HG03060 (cell line): ENCODE measurements at regions not wholly inside any gene's neighbourhood (a gene's known extent, or its start where the extent isn't known, plus 50 kb on each side); places are given as distances from the start of the nearest gene placed in this dataset.

ENCODE experiments used
- ATAC-seq: cut with Tn5 transposase; IDR thresholded peaks from one replicate; pipeline ENCODE4 v1.9.1; 2021; ENCODE audit warnings: low read depth, moderate number of reproducible peaks; ENCODE audit not compliant: unreplicated experiment

DNA sequence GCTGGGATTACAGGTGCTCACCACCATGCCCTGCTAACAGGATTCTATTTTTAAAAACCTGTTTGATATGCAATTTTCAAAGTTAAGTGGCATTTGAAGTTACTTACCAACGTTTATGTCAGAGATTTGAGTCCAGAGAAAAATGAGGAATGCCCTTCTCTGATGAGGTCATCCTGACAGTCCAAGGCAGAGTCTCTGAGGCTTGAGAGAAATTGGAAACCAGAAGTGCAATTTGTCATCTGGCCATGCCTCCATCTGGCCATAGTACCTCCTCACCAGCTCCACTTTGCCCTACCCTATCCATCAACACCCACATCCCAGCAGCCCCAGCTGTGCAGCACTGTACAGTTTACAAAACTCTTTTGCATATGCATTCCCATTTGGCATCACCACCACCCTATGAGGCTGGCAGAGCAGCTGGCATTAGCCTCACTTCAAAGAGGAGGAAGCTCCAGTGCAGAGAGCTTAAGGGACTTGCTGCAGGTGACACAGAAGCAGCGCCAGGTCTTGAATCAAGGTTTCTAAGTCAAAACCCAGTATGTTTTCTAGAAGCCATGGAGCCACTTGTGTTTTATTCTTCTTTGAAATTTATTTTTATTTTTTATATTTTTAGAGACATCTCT is 54.5 kb upstream of the PDZD8 start:
- ATAC-seq = no peak

GRCh38 chr10:117427356-117427755 is 52.1 kb upstream of the PDZD8 start:
- ATAC-seq = no peak

DNA sequence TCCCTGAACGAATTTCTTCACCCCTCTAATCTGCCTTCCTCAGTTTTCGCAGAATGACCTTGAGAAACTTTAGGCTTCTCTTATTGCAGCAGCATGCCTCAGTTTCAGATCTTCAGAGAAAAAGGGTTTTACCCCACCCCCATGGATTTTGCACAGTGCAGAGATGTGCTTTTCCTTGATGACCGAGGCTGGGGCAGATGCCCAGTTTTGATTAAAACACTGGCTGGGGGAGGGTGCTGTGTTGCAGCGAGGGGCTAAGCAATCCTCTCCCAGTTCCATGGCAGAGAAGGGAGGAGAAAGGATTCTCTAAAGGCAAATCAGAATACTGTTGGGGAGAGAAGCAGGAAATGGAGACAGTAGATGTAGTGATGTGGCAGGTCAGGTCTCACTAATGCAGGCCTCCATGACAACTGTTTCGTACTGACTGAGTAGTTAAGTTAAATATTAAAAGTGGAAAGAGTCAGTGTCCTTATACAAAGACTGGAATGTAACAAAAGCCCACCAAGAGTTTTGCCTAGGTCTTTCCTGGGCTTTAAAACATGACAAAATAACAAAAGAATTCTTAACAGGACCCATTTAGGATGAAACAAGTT is 50.8 kb upstream of the PDZD8 start:
- no peak for ATAC-seq

DNA sequence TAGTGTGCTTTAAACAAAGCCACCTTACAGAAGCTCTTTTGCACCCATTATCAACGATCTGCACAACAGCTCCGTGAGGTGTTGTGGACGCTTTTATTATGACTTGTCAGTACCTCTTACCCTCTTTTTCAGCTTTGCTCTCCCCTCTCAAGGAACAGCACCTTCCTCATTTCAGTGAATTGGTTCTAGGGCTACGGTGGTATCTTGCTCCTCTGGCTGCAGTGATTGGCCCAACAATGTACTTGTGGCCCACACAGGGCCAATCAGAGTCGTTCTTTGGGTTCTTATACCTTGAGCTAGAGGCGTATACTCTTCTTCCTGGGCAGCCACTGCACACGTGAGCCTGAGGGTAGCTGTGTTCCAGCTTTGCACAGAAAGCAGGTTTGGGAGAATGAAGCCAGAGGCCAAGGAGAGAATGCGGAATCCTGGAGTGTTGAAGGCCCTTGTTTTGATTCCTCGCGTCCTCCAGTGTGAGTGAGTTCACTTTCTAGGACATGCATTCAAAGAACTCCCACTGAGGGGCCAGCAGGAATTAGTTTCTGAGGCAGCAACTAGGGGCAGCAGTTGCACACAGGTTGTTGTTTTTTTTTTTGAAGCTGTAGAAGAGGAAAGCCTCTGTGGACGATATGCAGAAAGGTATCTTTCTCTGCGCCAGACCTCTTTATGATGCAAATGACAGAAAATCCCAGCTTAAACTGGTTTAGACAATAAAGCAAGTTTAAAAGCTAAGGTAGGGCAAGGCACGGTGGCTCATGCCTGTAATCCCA is 49.8 kb upstream of the PDZD8 start:
- ATAC-seq = no peak
